Urothelium cell line (cell line): ENCODE measurements at regions not wholly inside any gene's neighbourhood (a gene's known extent, or its start where the extent isn't known, plus 50 kb on each side); places are given as distances from the start of the nearest gene placed in this dataset.
A peak's percentile ranks its signal among the peaks of the same experiment; 100 is the strongest.

ENCODE experiments used
- DNase-seq: peaks from one replicate; pipeline ENCODE4 v3.0.0; 2011; ENCODE audit warnings: low spot score, mixed read lengths
- FAIRE-seq: peaks from 2 replicates; lab custom pipeline; 2011; peaks lifted over from hg19 to GRCh38; lab: Jason Lieb, UNC

- FAIRE-seq (no peak), DNase-seq (no peak)
These were observed 349.8 kb downstream of the DHX35 start for GRCh38 chr20:39311851-39312506.

GRCh38 chr20:39310363-39310995 lies 348.3 kb downstream of the DHX35 start:
- DNase-seq: no peak
- no peak for FAIRE-seq

- FAIRE-seq: no peak
- DNase-seq: no peak
These were observed 347.3 kb downstream of the DHX35 start for GRCh38 chr20:39309458-39309857.

GRCh38 chr20:39302312-39302711 lies 340.2 kb downstream of the DHX35 start:
- DNase-seq (no peak), FAIRE-seq (no peak)

GRCh38 chr20:39299783-39300182 lies 337.6 kb downstream of the DHX35 start:
- DNase-seq: no peak
- FAIRE-seq: no peak

- FAIRE-seq: no peak
- DNase-seq: no peak
These were observed 336.7 kb downstream of the DHX35 start for GRCh38 chr20:39298571-39299506.

- FAIRE-seq (no peak), DNase-seq (no peak)
These were observed 336.0 kb downstream of the DHX35 start for GRCh38 chr20:39298121-39298520.

GRCh38 chr20:39295301-39295700 lies 333.2 kb downstream of the DHX35 start:
- no peak for FAIRE-seq
- DNase-seq: no peak

GRCh38 chr20:39294137-39294725 lies 332.1 kb downstream of the DHX35 start:
- DNase-seq (no peak), FAIRE-seq (no peak)

GRCh38 chr20:39292193-39292736 lies 330.1 kb downstream of the DHX35 start:
- DNase-seq (no peak), FAIRE-seq (no peak)

GRCh38 chr20:39291301-39291700 lies 329.2 kb downstream of the DHX35 start:
- DNase-seq: no peak
- FAIRE-seq: no peak

- DNase-seq: peak; percentile 14
- no peak for FAIRE-seq
These were observed 328.4 kb downstream of the DHX35 start for GRCh38 chr20:39290575-39290974.

GRCh38 chr20:39289831-39290230 lies 327.7 kb downstream of the DHX35 start:
- no peak for FAIRE-seq

GRCh38 chr20:39289316-39289715 lies 327.2 kb downstream of the DHX35 start:
- DNase-seq (no peak), FAIRE-seq (no peak)

More at GRCh38 chr20:39289831-39290230, 327.7 kb downstream of the DHX35 start:
- no peak for DNase-seq

GRCh38 chr20:39283464-39283863 lies 321.3 kb downstream of the DHX35 start:
- DNase-seq (no peak), FAIRE-seq (no peak)

GRCh38 chr20:39282619-39283092 lies 320.5 kb downstream of the DHX35 start:
- DNase-seq (no peak), FAIRE-seq (no peak)

- DNase-seq (no peak), FAIRE-seq (no peak)
These were observed 318.7 kb downstream of the DHX35 start for GRCh38 chr20:39280875-39281274.

- no peak for DNase-seq
- FAIRE-seq: no peak
These were observed 316.2 kb downstream of the DHX35 start for GRCh38 chr20:39278230-39278788.

- no peak for FAIRE-seq
- DNase-seq: no peak
These were observed 315.0 kb downstream of the DHX35 start for GRCh38 chr20:39277185-39277584.

GRCh38 chr20:39270837-39271604 lies 308.9 kb downstream of the DHX35 start:
- FAIRE-seq: no peak
- no peak for DNase-seq
